ENCODE measurements at regions not wholly inside any gene's neighbourhood (a gene's known extent, or its start where the extent isn't known, plus 50 kb on each side); places are given as distances from the start of the nearest gene placed in this dataset.

- DNase-seq (ENCODE audit: low spot score) (no peak), ATAC-seq (no peak)
These were observed 161.0 kb downstream of the SPATA31D1 start for GRCh38 chr9:82149501-82149946.

GRCh38 chr9:82152181-82152580 lies 163.6 kb downstream of the SPATA31D1 start:
- DNase-seq (ENCODE audit: low spot score): no peak
- ATAC-seq: no peak

DNA sequence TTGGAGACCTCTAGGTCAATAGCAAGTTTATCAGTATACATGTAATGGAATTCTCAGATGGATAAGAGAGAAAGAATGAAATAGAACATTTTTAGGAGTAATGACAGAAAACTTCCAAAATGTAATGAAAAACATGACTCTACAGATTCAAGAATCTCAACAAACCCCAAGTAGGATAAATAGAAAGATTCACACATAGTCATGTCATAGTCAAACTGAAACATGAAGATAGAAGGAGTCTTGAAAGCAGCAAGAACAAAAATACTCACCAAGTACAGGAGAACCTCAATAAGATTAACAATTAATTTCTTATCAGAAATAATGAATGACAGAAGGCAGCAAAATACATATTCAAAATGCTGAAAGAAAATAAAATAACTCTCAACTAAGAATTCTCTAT lies 164.5 kb downstream of the SPATA31D1 start:
- ATAC-seq (no peak), DNase-seq (ENCODE audit: low spot score) (no peak)

DNA sequence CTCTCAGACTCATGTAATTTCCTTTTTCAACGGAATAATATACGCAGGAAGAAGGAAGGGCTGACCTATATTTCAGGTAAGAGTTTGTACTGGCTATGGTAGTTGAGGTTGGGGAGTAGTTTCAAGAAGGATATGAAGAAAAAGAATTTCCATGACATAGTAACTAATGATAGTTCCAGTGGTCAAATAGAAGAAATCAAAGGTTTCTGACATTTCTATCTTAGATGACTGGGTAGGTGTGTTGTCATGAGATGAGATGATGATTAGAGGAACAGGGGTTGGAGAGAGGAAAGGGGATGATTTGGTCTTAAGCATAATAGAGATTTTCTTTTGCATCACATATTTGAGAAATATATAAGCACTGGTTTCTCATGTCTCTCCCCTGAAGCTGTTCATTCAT lies 166.0 kb downstream of the SPATA31D1 start:
- no peak for ATAC-seq

DNA sequence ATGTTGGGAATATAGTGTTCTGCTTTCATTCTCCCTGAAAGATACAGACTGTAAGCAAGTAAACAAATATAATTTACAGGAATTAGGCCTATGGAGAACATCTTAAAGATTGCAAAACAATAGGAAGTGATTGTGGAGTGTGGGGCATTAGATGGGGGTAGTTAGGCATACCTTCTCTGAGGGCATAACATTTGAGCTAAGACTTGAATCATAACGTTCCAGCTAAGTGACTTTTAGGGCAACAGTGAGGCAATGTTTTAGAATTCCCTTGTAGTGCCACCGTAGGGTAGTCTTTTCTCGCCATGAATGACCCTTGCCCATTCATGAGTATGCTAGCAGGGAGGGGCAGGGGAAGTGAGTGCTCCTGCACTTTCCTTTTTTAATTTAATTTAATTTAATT lies 173.3 kb downstream of the SPATA31D1 start:
- no peak for DNase-seq (ENCODE audit: low spot score)
- ATAC-seq: no peak

More for the DNA sequence above, 166.0 kb downstream of the SPATA31D1 start:
- no peak for DNase-seq (ENCODE audit: low spot score)

DNA sequence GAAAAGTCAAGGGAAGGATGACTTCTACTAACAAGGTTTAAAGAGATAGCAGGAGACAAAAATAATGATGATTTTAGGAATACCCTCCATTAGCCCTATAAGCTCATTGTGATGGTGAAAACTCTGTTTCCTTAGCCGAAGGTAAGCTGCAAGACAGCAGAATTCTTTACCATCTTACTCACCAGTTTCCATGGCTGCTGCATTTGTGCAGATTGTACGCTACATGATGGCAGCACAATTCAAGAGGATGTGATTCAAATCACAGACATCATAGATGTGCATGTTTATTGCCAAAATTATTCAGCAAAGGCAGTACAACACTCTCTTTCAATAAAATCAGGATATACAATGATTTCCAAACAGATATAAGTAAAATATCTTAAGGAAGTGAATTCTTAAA lies 175.6 kb downstream of the SPATA31D1 start:
- DNase-seq (ENCODE audit: low spot score): no peak
- ATAC-seq: no peak

GRCh38 chr9:82167296-82167695 lies 178.7 kb downstream of the SPATA31D1 start:
- DNase-seq (ENCODE audit: low spot score) (no peak), ATAC-seq (no peak)

- no peak for ATAC-seq
These were observed 180.0 kb downstream of the SPATA31D1 start for GRCh38 chr9:82168585-82168984.

DNA sequence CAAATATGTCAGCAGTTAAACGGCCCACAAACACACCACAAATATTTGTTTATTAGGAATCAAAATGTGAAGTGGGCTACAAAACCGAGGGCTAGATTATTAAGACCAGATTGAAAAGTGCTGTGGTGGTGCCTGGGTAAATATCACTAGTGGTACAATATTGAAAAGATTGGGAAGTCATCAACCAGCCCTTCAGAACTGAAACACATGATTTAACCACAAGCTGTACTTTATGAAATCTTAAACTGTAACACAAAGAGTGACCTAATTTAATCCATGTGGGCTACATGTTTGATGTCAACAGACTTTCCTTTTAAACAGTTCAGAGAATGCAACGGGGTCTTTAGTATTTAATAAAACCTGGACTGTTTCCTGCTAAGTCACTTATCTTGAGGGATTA lies 182.3 kb downstream of the SPATA31D1 start:
- ATAC-seq: no peak
- no peak for DNase-seq (ENCODE audit: low spot score)

More at GRCh38 chr9:82168585-82168984, 180.0 kb downstream of the SPATA31D1 start:
- DNase-seq (ENCODE audit: low spot score): no peak

GRCh38 chr9:82171271-82171670 lies 182.7 kb downstream of the SPATA31D1 start:
- ATAC-seq (no peak), DNase-seq (ENCODE audit: low spot score) (no peak)

DNA sequence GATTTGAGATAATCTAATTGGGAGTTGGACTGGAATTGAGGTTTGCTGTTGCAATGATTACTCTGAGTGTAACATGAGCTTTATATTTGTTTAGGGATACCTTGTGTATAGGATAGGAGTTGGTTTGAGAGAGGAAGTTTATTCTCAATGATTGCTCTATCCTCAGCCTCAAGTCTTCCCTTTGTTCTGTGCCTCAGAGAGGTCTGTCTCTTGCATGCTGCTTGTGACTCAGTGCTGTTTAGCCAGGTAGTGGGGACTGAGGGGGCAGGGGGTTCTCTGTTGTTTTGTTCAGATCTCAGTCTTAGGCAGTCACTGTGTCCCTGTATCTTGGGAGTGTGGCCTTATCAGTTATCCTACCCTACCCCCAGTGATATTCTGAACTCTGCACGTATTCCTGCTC lies 192.1 kb downstream of the SPATA31D1 start:
- DNase-seq (ENCODE audit: low spot score): no peak
- ATAC-seq: no peak

DNA sequence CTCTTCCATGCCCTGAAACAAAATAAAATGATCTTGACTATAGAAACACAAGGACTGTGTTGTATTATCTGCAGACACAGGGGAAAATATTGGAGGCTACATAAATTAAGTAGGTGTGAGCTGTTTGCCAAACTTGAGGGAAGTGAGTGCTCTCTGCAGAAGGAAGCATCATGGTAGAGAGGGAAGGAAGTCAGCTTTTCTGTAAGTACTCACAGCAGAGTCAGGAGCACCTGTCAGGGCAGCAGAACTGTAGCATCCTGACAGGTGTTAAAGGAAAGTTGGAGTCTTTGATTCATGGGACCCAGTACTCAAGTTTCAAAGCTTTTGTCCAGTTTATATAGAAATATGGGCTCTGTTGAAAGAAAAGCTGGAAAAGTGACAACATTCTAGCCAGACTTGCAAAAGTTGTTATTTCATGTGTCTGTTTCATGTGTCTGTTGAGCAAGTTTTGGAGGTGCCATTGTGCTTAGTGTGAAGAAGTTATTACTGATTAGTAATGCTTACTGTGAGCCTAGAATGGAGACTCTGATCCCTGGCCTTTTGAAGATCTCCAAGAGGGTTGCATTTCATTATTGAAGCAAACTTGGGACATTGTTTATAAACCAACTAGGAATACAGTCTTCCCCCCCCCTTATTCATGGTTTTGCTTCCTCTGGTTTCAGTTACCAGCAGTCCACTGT lies 194.7 kb downstream of the SPATA31D1 start:
- ATAC-seq: no peak

GRCh38 chr9:82184524-82184923 lies 196.0 kb downstream of the SPATA31D1 start:
- no peak for ATAC-seq

More for the DNA sequence above, 194.7 kb downstream of the SPATA31D1 start:
- no peak for DNase-seq (ENCODE audit: low spot score)

GRCh38 chr9:82188817-82189216 lies 200.2 kb downstream of the SPATA31D1 start:
- no peak for DNase-seq (ENCODE audit: low spot score)

More at GRCh38 chr9:82184524-82184923, 196.0 kb downstream of the SPATA31D1 start:
- no peak for DNase-seq (ENCODE audit: low spot score)

GRCh38 chr9:82191082-82191770 lies 202.7 kb downstream of the SPATA31D1 start:
- ATAC-seq: no peak
- DNase-seq (ENCODE audit: low spot score): no peak

More at GRCh38 chr9:82188817-82189216, 200.2 kb downstream of the SPATA31D1 start:
- peak; percentile 83 for ATAC-seq

GRCh38 chr9:82192211-82192610 lies 203.6 kb downstream of the SPATA31D1 start:
- no peak for ATAC-seq
- DNase-seq (ENCODE audit: low spot score): no peak

- no peak for ATAC-seq
- DNase-seq (ENCODE audit: low spot score): no peak
These were observed 208.3 kb downstream of the SPATA31D1 start for GRCh38 chr9:82196622-82197441.

GRCh38 chr9:82201196-82201595 lies 212.6 kb downstream of the SPATA31D1 start:
- ATAC-seq (no peak), DNase-seq (ENCODE audit: low spot score) (no peak)

GRCh38 chr9:82202808-82203207 lies 214.2 kb downstream of the SPATA31D1 start:
- DNase-seq (ENCODE audit: low spot score) (no peak), ATAC-seq (peak; percentile 41)

- DNase-seq (ENCODE audit: low spot score) (no peak), ATAC-seq (no peak)
These were observed 217.9 kb downstream of the SPATA31D1 start for GRCh38 chr9:82206490-82206889.

DNA sequence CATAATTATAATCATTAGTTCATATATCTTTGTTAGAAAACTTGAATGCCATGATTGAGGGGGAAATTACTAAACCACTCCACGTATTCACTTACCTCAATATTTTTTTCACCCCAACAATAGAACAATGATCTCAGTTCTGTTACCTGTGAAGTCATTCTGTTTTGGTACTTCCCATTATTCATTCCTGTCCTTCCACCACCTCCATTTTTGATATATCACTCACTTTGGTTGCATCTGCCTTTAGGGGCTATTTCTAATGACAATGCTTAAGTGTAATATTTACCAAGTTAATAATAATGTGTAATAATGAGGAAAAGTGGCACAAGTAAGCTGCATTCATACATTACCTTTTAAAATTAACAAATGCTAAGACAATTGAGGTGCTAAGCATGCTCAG lies 218.4 kb downstream of the SPATA31D1 start:
- ATAC-seq: no peak
- no peak for DNase-seq (ENCODE audit: low spot score)
